ENCODE measurements at regions not wholly inside any gene's neighbourhood (a gene's known extent, or its start where the extent isn't known, plus 50 kb on each side); places are given as distances from the start of the nearest gene placed in this dataset.

- CTCF ChIA-PET = no interaction called here
- no peak overlapping the region for H3K4me3 Mint-ChIP-seq
- no peak overlapping the region for H3K27ac Mint-ChIP-seq
- no peak for DNase-seq
- TF ChIP-seq, protein P1, sequence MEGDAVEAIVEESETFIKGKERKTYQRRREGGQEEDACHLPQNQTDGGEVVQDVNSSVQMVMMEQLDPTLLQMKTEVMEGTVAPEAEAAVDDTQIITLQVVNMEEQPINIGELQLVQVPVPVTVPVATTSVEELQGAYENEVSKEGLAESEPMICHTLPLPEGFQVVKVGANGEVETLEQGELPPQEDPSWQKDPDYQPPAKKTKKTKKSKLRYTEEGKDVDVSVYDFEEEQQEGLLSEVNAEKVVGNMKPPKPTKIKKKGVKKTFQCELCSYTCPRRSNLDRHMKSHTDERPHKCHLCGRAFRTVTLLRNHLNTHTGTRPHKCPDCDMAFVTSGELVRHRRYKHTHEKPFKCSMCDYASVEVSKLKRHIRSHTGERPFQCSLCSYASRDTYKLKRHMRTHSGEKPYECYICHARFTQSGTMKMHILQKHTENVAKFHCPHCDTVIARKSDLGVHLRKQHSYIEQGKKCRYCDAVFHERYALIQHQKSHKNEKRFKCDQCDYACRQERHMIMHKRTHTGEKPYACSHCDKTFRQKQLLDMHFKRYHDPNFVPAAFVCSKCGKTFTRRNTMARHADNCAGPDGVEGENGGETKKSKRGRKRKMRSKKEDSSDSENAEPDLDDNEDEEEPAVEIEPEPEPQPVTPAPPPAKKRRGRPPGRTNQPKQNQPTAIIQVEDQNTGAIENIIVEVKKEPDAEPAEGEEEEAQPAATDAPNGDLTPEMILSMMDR (IDR thresholded peaks at IDR 0.05) = no peak
- no peaks in the 10 kb centered on the region for H3K4me1 Mint-ChIP-seq
- POLR2A ChIA-PET = no interaction called here
- intact Hi-C loops (cut with micrococcal nuclease) = no loop called here
- ATAC-seq (ENCODE audit: low read depth) = no peak
- H3K9me3 Mint-ChIP-seq = no peaks in the 10 kb centered on the region
- H3K27me3 Mint-ChIP-seq = no peaks in the 10 kb centered on the region
- no peaks in the 10 kb centered on the region for H3K36me3 Mint-ChIP-seq (ENCODE audit: low read depth)
These were observed 499.0 kb upstream of the KLF6 start for GRCh38 chr10:4283846-4284610.

GRCh38 chr10:4282496-4282895 is 497.5 kb upstream of the KLF6 start:
- no peak overlapping the region for H3K27ac Mint-ChIP-seq
- intact Hi-C loops (cut with micrococcal nuclease) = no loop called here
- CTCF ChIA-PET = no interaction called here
- no peak overlapping the region for H3K4me3 Mint-ChIP-seq
- no peaks in the 10 kb centered on the region for H3K36me3 Mint-ChIP-seq (ENCODE audit: low read depth)
- no peaks in the 10 kb centered on the region for H3K9me3 Mint-ChIP-seq
- ATAC-seq (ENCODE audit: low read depth) (no peak), DNase-seq (no peak)
- no peaks in the 10 kb centered on the region for H3K4me1 Mint-ChIP-seq
- TF ChIP-seq, protein P1 (IDR thresholded peaks at IDR 0.05) = no peak
- H3K27me3 Mint-ChIP-seq = no peaks in the 10 kb centered on the region
- POLR2A ChIA-PET = no interaction called here

GRCh38 chr10:4281190-4281825 is 496.3 kb upstream of the KLF6 start:
- H3K4me1 Mint-ChIP-seq = no peaks in the 10 kb centered on the region
- ChIA-PET POLR2A (no interaction called here), CTCF (no interaction called here)
- H3K36me3 Mint-ChIP-seq (ENCODE audit: low read depth) = no peaks in the 10 kb centered on the region
- H3K4me3 Mint-ChIP-seq = no peak overlapping the region
- H3K27me3 Mint-ChIP-seq = no peaks in the 10 kb centered on the region
- intact Hi-C loops (cut with micrococcal nuclease) = no loop called here
- DNase-seq (no peak), ATAC-seq (ENCODE audit: low read depth) (no peak)
- no peak overlapping the region for H3K27ac Mint-ChIP-seq
- TF ChIP-seq, protein P1 (IDR thresholded peaks at IDR 0.05) = no peak
- H3K9me3 Mint-ChIP-seq = no peaks in the 10 kb centered on the region

DNA sequence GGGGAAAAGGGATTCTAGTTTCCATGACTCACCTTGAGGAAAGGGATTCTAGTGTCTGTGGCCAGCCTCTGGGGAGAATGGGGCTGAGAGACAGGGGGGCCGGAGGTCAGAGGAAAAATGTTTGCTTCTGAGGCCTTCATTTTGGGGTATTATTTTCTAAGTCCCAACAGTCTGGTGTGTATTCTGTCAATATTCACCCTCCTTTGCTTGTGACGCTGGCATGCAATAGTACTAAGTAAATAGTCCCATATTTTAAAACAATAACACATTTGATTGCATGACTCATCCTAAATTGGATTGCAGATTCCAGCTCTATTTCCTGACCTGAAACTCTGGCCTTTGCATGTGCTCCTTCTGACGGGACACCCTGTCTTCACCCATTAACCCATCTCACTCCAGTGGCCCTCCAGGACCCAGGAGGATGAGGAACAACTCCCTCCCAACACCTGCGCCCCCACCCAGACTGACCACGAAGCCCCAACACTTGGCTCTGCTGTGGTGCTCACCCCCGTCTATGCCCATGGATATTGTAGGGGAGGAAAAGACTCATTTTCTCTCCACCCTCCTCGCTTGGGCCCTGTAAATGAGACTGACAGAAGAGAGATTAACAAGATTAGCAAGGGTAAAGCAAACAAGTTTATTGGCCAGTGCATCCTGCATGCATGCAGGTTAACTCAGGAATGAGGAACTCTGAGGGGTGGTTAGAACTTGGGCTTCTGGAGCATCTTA is 495.6 kb upstream of the KLF6 start:
- no peaks in the 10 kb centered on the region for H3K36me3 Mint-ChIP-seq (ENCODE audit: low read depth)
- ATAC-seq (ENCODE audit: low read depth) (no peak), DNase-seq (no peak)
- ChIA-PET POLR2A (no interaction called here), CTCF (no interaction called here)
- intact Hi-C loops (cut with micrococcal nuclease) = no loop called here
- H3K27me3 Mint-ChIP-seq = no peaks in the 10 kb centered on the region
- no peak overlapping the region for H3K27ac Mint-ChIP-seq
- H3K4me3 Mint-ChIP-seq = no peak overlapping the region
- no peaks in the 10 kb centered on the region for H3K4me1 Mint-ChIP-seq
- TF ChIP-seq, protein P1 (IDR thresholded peaks at IDR 0.05) = no peak
- no peaks in the 10 kb centered on the region for H3K9me3 Mint-ChIP-seq

- H3K27me3 Mint-ChIP-seq = no peaks in the 10 kb centered on the region
- no peaks in the 10 kb centered on the region for H3K36me3 Mint-ChIP-seq (ENCODE audit: low read depth)
- H3K27ac Mint-ChIP-seq = no peak overlapping the region
- intact Hi-C loops (cut with micrococcal nuclease) = no loop called here
- no peak for ATAC-seq (ENCODE audit: low read depth)
- H3K9me3 Mint-ChIP-seq = no peaks in the 10 kb centered on the region
- no peak overlapping the region for H3K4me3 Mint-ChIP-seq
- POLR2A ChIA-PET = no interaction called here
- no peak for DNase-seq
- CTCF ChIA-PET = no interaction called here
- no peaks in the 10 kb centered on the region for H3K4me1 Mint-ChIP-seq
- TF ChIP-seq, protein P1 (IDR thresholded peaks at IDR 0.05) = no peak
These were observed 494.6 kb upstream of the KLF6 start for GRCh38 chr10:4279655-4280054.
